Uterus (tissue), 3 donors: ENCODE measurements at regions not wholly inside any gene's neighbourhood (a gene's known extent, or its start where the extent isn't known, plus 50 kb on each side); places are given as distances from the start of the nearest gene placed in this dataset.

Source experiments
- DNase-seq, 2 donors: peaks; one replicate each; pipeline ENCODE4 v3.0.0-alpha.2; 2019 to 2020
- H3K27ac ChIP-seq, 2 donors: fragments of 200-600 bp; sonication (generic); 1 replicate in 1 of 2; 2 replicates in 1 of 2; pipeline ENCODE4 v1.5.1; 2016 to 2018
- H3K27me3 ChIP-seq, 2 donors: fragments of 200-600 bp; sonication (generic); one replicate each; pipeline ENCODE4 v1.5.1; 2018 to 2019; ENCODE audit warnings: control low read depth in 1 of 2
- H3K36me3 ChIP-seq, 2 donors: fragments of 200-600 bp; sonication (generic); one replicate each; pipeline ENCODE4 v1.5.1; 2019; ENCODE audit warnings: control low read depth in 1 of 2
- H3K4me1 ChIP-seq, 2 donors: fragments of 200-600 bp; sonication (generic); one replicate each; pipeline ENCODE4 v1.5.1; 2018 to 2019; ENCODE audit warnings: control low read depth in 1 of 2
- H3K4me3 ChIP-seq, 2 donors: fragments of 200-600 bp; sonication (generic); 1 replicate in 1 of 2; 2 replicates in 1 of 2; pipeline ENCODE4 v1.5.1; 2018 to 2019; ENCODE audit warnings: mild to moderate bottlenecking in 1 of 2
- H3K9me3 ChIP-seq, 2 donors: fragments of 200-600 bp; sonication (generic); one replicate each; pipeline ENCODE4 v1.5.1; 2019; ENCODE audit warnings: control low read depth in 1 of 2
- POLR2A ChIP-seq, 2 donors: fragments of 450-650 bp; IDR thresholded peaks; one replicate each; pipeline ENCODE4 v1.6.1; 2016; ENCODE audit warnings: antibody characterized with exemption in 2 of 2, mild to moderate bottlenecking in 1 of 2, moderate library complexity in 1 of 2
- intact Hi-C: fragments of 100-400 bp; cut with DNase I; formaldehyde crosslinking; loops from one replicate; pipeline ENCODE4 v1.15.1; 2023; ENCODE audit warnings: low total_unique reads
- TF ChIP-seq, protein P1 (sequence below), 4 experiments: fragments of 200-600 bp in 2 of 4; fragments of 450-650 bp in 2 of 4; sonication (generic) in 2 of 4; IDR thresholded peaks; one replicate each; pipeline ENCODE4 v1.5.1; 2016 to 2019; ENCODE audit warnings: antibody characterized with exemption in 4 of 4, mild to moderate bottlenecking in 2 of 4, moderate library complexity in 1 of 4
- donor health status: DM: yes; HTN: yes; CAD: no.

DNA sequence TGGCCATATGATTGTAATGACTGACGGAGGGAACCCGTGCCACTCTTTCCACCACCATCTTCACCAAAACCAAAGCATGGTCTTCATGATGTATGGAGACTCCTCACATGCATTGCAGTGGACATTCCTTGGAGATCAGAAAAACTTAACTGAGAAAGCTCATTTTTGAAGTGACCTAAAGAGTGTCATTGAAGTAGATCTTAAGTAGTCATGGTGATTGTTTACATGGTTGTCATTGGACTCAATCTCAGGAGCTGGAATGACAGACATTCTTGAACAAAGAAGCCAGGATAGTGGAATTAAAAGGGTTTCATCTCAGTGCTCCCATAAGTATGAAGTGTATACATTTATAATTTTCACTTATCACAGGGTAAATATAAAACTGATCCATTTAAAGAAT, 236.7 kb upstream of the IPO5 start:
- Histone ChIP-seq H3K27me3 (no peaks in the 10 kb centered on the region), H3K36me3 (no peaks in the 10 kb centered on the region), H3K4me3 (no peak overlapping the region), H3K9me3 (no peaks in the 10 kb centered on the region), H3K27ac (no peak overlapping the region), H3K4me1 (no peaks in the 10 kb centered on the region)
- intact Hi-C loops: no loop called here
- DNase-seq: no peak
- TF ChIP-seq, protein P1, sequence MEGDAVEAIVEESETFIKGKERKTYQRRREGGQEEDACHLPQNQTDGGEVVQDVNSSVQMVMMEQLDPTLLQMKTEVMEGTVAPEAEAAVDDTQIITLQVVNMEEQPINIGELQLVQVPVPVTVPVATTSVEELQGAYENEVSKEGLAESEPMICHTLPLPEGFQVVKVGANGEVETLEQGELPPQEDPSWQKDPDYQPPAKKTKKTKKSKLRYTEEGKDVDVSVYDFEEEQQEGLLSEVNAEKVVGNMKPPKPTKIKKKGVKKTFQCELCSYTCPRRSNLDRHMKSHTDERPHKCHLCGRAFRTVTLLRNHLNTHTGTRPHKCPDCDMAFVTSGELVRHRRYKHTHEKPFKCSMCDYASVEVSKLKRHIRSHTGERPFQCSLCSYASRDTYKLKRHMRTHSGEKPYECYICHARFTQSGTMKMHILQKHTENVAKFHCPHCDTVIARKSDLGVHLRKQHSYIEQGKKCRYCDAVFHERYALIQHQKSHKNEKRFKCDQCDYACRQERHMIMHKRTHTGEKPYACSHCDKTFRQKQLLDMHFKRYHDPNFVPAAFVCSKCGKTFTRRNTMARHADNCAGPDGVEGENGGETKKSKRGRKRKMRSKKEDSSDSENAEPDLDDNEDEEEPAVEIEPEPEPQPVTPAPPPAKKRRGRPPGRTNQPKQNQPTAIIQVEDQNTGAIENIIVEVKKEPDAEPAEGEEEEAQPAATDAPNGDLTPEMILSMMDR (IDR thresholded peaks at IDR 0.05): no peak
- no peak for TF ChIP-seq POLR2A (IDR thresholded peaks at IDR 0.05)

DNA sequence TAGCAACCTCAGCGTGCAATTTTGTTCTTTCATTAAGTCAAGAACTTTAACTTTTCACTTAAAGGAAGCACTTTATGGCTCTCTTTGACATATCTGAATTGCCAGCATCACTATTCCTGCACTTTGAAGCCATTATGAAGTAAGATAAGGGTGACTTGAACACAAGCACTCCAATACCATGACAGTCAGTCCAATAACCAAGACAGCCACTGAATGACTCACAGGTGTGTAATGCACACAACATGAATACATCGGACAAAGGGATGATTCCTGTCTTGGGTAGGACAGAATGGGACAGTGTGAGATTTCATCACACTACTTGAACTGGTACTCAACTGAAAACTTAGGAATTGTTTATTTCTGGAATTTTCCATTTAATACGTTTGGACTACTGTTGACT, 233.7 kb upstream of the IPO5 start:
- no peaks in the 10 kb centered on the region for H3K9me3 ChIP-seq
- no peak overlapping the region for H3K4me3 ChIP-seq
- no peaks in the 10 kb centered on the region for H3K4me1 ChIP-seq
- TF ChIP-seq, protein P1 (IDR thresholded peaks at IDR 0.05): no peak
- TF ChIP-seq POLR2A (IDR thresholded peaks at IDR 0.05): no peak
- H3K36me3 ChIP-seq: no peaks in the 10 kb centered on the region
- no peak for DNase-seq
- no peak overlapping the region for H3K27ac ChIP-seq
- H3K27me3 ChIP-seq: no peaks in the 10 kb centered on the region
- intact Hi-C loops: no loop called here

DNA sequence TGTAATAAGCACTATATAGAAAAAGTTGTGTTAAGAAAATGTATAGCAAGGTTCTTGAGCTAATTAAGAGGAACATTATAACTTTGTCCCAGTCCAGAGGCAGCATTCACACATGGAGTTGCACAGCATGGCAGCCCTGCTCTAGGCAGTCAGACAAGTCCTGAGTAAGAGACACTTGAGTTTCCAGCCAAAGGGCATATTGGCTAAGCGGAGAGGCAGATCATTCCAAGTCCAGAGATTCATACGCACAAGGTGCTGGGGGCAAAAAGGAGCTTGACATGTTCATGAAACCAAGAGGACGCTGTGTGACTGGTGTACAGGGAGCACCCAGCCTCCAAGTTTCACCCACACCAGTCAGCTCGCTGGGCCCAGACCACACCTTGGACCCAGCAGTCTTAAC, 232.6 kb upstream of the IPO5 start:
- no peaks in the 10 kb centered on the region for H3K9me3 ChIP-seq
- H3K4me3 ChIP-seq: no peak overlapping the region

DNA sequence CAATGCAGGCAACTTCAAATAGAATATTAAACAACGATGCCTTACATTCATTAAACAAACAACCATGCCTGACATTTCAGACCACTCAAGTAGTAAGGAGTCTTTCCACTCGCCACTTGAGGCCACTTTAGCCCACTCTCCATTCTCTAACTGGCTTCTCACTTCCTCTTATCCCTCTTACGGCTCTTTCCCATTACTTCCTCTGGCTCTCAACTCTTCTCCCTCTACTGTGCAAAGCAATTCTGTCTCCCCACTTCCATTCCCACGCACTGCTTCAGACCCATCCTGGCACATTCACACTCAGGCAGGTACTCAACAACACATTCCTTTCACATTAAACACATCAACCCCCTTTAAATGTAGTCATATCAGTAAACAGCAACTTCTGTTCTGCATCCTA, 229.8 kb upstream of the IPO5 start:
- intact Hi-C loops: no loop called here
- Histone ChIP-seq H3K27me3 (no peaks in the 10 kb centered on the region), H3K9me3 (no peaks in the 10 kb centered on the region), H3K4me1 (no peaks in the 10 kb centered on the region), H3K36me3 (no peaks in the 10 kb centered on the region), H3K27ac (no peak overlapping the region), H3K4me3 (no peak overlapping the region)
- no peak for DNase-seq
- TF ChIP-seq, protein P1 (IDR thresholded peaks at IDR 0.05): no peak
- no peak for TF ChIP-seq POLR2A (IDR thresholded peaks at IDR 0.05)

More for the DNA sequence above, 232.6 kb upstream of the IPO5 start:
- Histone ChIP-seq H3K4me1 (no peaks in the 10 kb centered on the region), H3K36me3 (no peaks in the 10 kb centered on the region), H3K27me3 (no peaks in the 10 kb centered on the region), H3K27ac (no peak overlapping the region)
- no peak for DNase-seq
- no peak for TF ChIP-seq POLR2A (IDR thresholded peaks at IDR 0.05)
- TF ChIP-seq, protein P1 (IDR thresholded peaks at IDR 0.05): no peak
- intact Hi-C loops: no loop called here

DNA sequence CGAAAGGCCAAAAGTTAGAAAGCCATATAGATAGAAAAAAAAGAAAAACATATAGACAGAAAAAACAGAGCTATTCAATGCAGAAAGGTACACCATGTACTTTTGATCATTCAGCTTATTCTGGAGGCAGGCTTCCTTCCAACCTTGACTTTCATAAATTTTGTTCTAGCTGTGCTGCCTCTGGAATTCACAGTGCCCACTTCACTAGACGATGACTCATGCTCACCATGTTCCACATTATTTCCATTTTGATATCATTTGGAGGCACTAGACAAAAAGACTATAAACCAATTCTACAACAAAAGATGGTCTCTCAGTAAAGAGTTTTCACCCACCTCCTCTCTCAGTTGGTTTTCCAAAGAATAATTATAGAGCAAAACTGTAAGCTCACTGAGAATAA, 229.0 kb upstream of the IPO5 start:
- Histone ChIP-seq H3K4me1 (no peaks in the 10 kb centered on the region), H3K36me3 (no peaks in the 10 kb centered on the region), H3K27me3 (no peaks in the 10 kb centered on the region), H3K9me3 (no peaks in the 10 kb centered on the region), H3K27ac (no peak overlapping the region), H3K4me3 (no peak overlapping the region)
- no peak for DNase-seq
- intact Hi-C loops: no loop called here
- TF ChIP-seq, protein P1 (IDR thresholded peaks at IDR 0.05): no peak
- no peak for TF ChIP-seq POLR2A (IDR thresholded peaks at IDR 0.05)
